Skeletal muscle cell (primary cell): ENCODE measurements at regions not wholly inside any gene's neighbourhood (a gene's known extent, or its start where the extent isn't known, plus 50 kb on each side); places are given as distances from the start of the nearest gene placed in this dataset.
"Not testable (repeated sequence)": the region's sequence is repeated elsewhere in the genome, so short reads cannot be mapped to it uniquely, and the experiment has no call there.

Experiments used
- DNase-seq: peaks from one replicate; pipeline ENCODE4 v3.0.0-alpha.2; 2010; ENCODE audit warnings: low read depth
- H3K4me3 ChIP-seq: 2 replicates; pipeline ENCODE4 v1.5.1; 2011; ENCODE audit warnings: low read depth, mild to moderate bottlenecking, control low read depth, low read length, moderate library complexity

DNA sequence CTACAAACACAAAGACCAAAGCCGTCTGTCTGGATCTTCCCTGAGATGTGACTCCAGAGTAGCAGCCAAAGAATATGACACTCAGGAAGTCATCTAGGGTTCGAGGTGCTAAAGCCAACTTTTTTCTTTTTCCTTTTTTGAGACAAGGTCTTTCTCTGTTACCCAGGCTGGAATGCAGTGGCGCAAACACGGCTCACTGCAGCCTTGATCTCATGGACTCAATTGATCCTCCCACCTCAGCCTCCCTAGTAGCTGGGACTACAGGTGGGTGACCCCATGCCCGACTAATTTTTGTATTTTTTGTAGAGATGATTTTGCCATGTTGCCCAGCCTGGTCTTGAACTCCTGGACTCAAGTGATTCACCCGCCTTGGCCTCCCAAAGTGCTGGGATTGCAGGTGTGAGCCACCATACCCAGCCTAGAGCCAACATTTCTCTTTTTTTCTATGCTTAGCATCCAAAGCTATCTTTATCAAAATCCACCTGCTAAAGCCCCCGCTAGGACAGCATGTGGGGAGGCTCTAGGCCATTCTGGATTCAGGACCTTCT is 92.8 kb downstream of the TMEM17 start:
- H3K4me3 ChIP-seq: no peak overlapping the region

DNA sequence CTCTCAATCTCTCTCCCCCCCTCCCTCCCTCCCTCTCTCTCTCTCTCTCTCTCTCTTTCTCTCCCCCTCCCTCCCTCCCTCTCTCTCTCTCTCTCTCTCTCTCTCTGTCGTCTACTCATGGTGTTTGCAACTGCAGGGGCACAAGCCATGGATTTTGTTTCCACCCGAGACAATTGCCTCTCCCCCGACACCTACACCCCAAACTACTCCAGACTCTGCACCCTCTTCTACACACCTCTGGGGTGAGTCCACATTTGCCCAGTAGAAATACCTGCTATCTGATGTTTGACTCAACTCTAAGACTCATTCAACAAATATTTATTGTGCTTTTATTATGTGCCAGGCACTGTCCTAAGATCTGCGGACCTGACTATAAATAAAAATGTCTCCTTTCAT is 93.7 kb downstream of the TMEM17 start:
- H3K4me3 ChIP-seq: no peak overlapping the region
- no peak for DNase-seq

More for the DNA sequence above, 92.8 kb downstream of the TMEM17 start:
- no peak for DNase-seq

DNA sequence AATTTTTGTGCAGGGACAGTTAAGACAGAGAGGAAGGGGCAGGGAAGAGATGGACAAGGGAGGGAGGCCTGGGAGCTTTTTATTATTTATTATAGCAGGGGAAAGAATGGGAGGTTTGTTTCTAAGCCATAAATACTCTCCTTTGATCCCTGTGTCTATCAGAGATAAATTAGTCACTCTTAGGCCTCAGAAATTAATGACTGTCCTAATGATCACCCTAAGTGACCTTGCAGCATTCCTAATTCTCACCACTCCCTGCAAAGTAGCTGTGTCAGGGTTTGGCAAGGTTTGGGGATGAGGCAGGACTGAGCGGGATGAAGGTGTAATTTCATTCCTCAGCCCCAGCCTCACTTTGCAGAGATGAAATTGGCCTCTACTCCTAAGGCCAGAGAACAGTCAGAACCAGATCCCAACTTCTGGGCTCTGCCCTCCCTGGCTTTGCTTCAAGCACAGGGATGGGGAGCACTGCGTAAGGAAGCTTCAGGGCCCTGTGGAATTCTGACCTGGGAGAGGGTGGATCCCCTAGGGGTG is 95.0 kb downstream of the TMEM17 start:
- no peak overlapping the region for H3K4me3 ChIP-seq
- no peak for DNase-seq

- no peak overlapping the region for H3K4me3 ChIP-seq
- no peak for DNase-seq
Observed at GRCh38 chr2:62410015-62410453, 96.0 kb downstream of the TMEM17 start.

DNA sequence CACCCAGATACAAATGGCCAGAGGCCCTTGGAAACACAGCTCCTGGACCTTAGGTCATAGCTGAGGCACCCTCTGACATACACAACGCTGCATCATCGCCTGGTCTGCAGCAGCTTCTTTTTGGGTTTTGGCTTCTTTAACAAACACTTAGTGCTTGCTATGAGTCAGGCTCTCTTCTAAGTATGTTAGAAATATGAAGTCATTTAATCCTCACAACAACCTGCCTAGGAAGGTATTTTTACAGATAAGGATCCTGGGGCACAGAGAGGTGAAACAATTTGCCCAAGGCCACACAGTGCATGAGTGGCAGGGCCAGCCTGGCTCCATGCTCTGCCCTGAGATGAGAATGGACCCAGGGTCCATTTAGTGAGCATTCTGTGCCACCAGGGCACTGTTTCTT is 96.6 kb downstream of the TMEM17 start:
- H3K4me3 ChIP-seq: no peak overlapping the region
- DNase-seq: no peak

DNA sequence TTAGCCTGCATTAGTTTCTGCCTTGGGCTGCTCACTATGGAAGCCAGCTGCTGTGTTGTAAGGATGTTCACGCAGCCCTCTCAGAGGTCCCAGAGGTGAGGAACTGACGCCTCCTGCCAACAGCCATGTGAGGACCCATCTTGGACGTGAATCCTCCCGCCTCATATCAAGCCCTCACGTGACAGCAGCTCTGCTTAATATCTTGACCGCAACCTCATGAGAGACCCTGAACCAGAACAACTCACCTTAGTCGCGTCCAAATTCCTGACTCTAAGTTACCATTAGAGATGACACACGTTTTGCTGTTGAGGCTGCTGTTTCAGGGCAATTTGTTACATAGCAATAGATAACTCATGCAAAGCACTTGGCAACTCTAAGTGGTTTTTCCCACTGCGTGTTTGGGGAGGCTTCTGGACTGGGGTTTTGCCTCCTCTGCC is 97.7 kb downstream of the TMEM17 start:
- no peak overlapping the region for H3K4me3 ChIP-seq
- DNase-seq: no peak

GRCh38 chr2:62407838-62408237 is 98.2 kb downstream of the TMEM17 start:
- H3K4me3 ChIP-seq: no peak overlapping the region
- no peak for DNase-seq

GRCh38 chr2:62407401-62407800 is 98.6 kb downstream of the TMEM17 start:
- H3K4me3 ChIP-seq: no peak overlapping the region

DNA sequence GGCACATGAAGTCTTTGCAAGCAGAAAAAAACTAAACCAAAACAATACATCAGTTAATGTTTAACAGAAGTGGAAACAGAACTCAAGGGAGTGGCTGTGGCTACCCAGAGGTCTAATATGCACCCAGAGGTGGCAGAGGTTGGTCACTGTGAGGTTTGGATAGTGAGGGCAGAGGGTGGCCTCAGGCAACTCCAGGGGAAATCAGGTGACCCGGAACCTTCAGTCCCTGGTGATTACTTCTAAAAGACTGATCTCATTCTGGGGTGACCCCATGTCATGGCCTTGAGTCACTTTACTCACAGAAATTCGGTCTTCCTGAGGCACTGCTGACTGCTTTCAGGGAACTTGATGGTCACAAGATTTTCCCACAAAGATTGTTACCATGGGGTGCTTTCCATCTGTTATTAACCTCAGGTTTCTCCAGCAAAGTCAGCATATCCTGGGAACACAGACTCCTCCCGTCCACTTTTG is 99.4 kb downstream of the TMEM17 start:
- H3K4me3 ChIP-seq: no peak overlapping the region
- DNase-seq: no peak

More at GRCh38 chr2:62407401-62407800, 98.6 kb downstream of the TMEM17 start:
- DNase-seq: no peak

GRCh38 chr2:62404913-62405312 is 101.1 kb downstream of the TMEM17 start:
- no peak for DNase-seq
- no peak overlapping the region for H3K4me3 ChIP-seq

DNA sequence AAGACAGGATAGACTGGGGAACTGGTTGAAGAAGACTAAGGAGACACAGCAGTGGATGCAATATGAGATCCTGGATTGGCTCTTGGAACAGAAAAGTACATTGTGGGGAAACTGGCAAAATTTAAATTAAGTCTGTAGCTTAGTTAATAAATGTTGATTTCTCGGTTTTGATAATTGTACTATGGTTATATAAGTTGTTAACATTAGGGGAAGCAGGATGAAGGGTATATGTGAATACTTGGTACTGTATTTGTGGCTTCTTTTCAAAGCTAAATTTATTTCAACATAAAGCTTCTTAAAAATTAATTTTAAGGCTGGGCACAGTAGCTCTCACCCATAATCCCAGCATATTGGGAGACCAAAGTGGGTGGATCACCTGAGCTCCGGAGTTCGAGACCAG is 103.8 kb downstream of the TMEM17 start:
- no peak for DNase-seq
- no peak overlapping the region for H3K4me3 ChIP-seq

DNA sequence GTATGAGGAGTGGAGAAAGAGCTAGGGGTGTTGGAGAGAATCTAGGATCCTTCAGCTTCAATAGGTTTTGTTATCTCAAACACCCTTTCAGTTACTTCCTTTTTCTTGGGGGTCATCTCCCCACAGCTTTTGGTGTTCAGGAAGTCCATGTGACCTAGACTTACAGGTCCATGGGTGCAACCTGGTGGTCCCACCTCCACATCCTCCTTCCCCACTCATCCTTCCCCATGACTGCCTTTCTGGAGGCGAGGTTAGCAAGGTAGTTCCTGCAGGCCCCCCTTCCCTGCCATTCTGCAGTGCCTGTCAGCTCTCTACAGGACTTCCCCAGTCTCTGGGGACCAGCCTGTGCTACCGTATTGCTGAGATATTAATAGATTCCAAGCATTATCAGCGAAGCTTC is 107.6 kb downstream of the TMEM17 start:
- DNase-seq: no peak
- no peak overlapping the region for H3K4me3 ChIP-seq

DNA sequence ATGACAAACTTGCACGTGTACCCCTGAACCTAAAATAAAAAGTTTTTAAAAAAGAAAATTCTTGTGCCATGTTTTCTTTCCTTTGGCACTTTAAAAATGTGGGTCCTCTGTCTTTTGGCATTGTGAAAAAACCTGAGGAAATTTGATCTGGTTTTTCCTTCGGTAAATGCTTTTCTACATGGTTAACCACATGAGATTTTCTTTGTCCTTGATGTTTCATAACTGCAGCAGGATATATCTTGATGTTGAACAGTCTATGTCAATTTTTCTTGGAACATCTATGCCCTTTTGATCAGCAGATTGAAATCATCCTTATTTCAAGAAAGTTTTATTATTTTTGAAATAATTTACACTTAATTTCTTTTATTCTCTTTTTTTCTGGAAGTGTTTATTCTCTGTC is 109.1 kb downstream of the TMEM17 start:
- H3K4me3 ChIP-seq: no peak overlapping the region

GRCh38 chr2:62393293-62393692 is 112.7 kb downstream of the TMEM17 start:
- no peak overlapping the region for H3K4me3 ChIP-seq
- DNase-seq: no peak

More for the DNA sequence above, 109.1 kb downstream of the TMEM17 start:
- DNase-seq: no peak

- DNase-seq: no peak
- H3K4me3 ChIP-seq: no peak overlapping the region
Observed at GRCh38 chr2:62391696-62392095, 114.3 kb downstream of the TMEM17 start.

GRCh38 chr2:62386378-62386777 is 119.6 kb downstream of the TMEM17 start:
- DNase-seq, H3K4me3 ChIP-seq: not testable (repeated sequence)

DNA sequence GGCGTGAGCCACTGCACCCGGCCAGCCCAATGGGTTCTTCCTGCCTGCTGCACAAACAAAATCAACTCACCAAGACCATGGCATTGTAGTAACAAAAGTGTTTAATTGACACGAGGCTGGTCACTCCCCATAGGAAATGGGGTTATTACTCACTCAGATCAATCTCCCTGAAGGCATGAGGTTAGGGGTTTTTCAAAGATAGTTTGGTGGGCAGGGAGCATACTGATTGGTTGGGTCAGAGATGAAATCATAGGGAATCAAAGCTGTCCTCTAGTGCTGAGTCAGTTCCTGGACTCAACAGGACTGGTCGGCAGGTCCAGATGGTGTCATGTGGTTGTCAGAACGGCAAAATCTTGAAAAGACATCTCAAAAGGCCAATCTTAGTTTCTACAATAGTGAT is 122.1 kb downstream of the TMEM17 start:
- no peak for DNase-seq
- no peak overlapping the region for H3K4me3 ChIP-seq

- no peak overlapping the region for H3K4me3 ChIP-seq
- no peak for DNase-seq
Observed at GRCh38 chr2:62382757-62383156, 123.2 kb downstream of the TMEM17 start.

DNA sequence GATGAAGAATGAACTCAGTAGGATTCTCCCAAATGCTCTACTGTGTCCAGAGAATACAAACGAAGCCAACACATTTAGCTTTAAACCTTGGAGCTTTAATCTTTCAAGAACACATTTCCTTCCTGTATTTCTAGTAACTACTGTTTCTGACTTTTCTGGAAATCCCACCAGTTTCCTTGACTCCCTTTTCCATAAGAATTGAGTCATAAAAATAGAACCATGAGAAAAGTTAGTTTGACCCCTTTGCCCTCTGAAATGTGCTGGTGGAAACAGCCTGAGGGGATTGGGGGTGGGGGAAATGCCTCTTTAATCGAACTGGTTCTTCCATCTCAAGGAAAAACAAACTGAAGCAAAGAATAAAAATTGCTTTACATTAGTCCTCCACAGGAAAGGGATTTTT is 123.9 kb downstream of the TMEM17 start:
- H3K4me3 ChIP-seq: no peak overlapping the region
- DNase-seq: no peak

- H3K4me3 ChIP-seq: no peak overlapping the region
- no peak for DNase-seq
Observed at GRCh38 chr2:62381656-62382055, 124.3 kb downstream of the TMEM17 start.

DNA sequence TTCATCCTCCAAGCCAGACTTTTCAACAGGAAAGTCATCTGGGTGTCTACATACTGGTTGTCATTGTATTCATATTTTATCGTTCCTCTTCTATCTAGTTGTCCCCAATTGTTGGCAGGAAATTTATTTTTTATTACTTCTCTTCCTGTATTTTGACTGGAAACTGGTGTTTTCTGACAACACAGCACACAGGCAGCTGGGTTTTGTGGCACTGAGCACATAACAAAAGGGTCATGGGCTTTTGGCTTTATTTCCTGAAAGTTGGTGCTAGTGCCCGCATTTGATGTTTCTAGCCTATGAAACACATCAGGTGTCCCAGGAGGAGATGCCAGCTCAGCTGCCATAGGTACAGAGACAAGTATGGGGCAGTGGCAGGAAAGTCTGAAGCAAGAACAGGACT is 126.4 kb downstream of the TMEM17 start:
- no peak for DNase-seq
- no peak overlapping the region for H3K4me3 ChIP-seq

DNA sequence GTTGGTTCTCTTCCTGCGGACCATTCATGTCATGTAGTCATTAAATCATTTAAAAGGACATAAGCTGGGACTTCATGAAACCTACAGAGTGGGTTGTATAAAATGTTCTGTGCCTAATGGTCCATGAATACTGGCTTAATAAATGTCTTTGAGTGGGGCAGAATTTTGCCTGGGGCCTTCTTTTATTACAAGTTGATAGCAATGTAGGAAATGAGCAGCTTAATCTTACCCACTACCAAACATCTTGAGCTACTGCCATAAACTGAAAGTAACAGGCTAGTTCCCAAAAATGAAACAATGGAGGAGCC is 130.9 kb downstream of the TMEM17 start:
- no peak for DNase-seq
- H3K4me3 ChIP-seq: no peak overlapping the region
